ENCODE measurements at regions not wholly inside any gene's neighbourhood (a gene's known extent, or its start where the extent isn't known, plus 50 kb on each side); places are given as distances from the start of the nearest gene placed in this dataset.

DNA sequence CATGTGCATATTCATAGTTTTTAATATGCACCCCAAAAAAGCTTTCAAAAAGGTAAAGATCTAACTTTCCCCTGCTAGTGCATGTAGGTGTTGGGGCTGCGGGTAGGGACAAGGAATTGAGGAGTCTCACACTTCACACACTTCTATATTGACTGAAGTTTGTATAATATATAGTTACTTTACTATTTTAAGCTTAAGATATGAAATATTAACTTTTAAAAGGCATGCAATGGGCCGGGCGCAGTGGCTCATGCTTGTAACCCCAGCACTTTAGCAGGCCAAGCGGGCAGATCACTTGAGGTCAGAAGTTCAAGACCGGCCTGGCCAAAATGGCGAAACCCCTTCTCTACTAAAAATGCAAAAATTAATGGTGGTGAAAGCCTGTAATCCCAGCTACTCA is 109.1 kb upstream of the SH3BP4 start:
- TF ChIP-seq YY1 (IDR thresholded peaks at IDR 0.05; ENCODE audit: low read depth, low read length), result no peak
- no peak for TF ChIP-seq GABPA (IDR thresholded peaks at IDR 0.05; ENCODE audit: borderline replicate concordance, insufficient read depth, low read length)
- TF ChIP-seq, protein P1, sequence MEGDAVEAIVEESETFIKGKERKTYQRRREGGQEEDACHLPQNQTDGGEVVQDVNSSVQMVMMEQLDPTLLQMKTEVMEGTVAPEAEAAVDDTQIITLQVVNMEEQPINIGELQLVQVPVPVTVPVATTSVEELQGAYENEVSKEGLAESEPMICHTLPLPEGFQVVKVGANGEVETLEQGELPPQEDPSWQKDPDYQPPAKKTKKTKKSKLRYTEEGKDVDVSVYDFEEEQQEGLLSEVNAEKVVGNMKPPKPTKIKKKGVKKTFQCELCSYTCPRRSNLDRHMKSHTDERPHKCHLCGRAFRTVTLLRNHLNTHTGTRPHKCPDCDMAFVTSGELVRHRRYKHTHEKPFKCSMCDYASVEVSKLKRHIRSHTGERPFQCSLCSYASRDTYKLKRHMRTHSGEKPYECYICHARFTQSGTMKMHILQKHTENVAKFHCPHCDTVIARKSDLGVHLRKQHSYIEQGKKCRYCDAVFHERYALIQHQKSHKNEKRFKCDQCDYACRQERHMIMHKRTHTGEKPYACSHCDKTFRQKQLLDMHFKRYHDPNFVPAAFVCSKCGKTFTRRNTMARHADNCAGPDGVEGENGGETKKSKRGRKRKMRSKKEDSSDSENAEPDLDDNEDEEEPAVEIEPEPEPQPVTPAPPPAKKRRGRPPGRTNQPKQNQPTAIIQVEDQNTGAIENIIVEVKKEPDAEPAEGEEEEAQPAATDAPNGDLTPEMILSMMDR (IDR thresholded peaks at IDR 0.05; ENCODE audit: control extremely low read depth in 1 of 3, insufficient read depth in 1 of 3, low read depth in 1 of 3, low read length in 3 of 3), result no peak
- no peak for TF ChIP-seq GTF2F1 (IDR thresholded peaks at IDR 0.05; ENCODE audit: borderline replicate concordance, low read depth, low read length)
- TF ChIP-seq, protein P2, sequence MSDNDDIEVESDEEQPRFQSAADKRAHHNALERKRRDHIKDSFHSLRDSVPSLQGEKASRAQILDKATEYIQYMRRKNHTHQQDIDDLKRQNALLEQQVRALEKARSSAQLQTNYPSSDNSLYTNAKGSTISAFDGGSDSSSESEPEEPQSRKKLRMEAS (IDR thresholded peaks at IDR 0.05), result no peak
- no peak for TF ChIP-seq RAD21 (IDR thresholded peaks at IDR 0.05 in 1 of 2, conservative IDR thresholded peaks at IDR 0.05 in 1 of 2; ENCODE audit: low read depth in 2 of 2, low read length in 2 of 2)
- TF ChIP-seq, protein P3, sequence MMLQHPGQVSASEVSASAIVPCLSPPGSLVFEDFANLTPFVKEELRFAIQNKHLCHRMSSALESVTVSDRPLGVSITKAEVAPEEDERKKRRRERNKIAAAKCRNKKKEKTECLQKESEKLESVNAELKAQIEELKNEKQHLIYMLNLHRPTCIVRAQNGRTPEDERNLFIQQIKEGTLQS (IDR thresholded peaks at IDR 0.05; ENCODE audit: insufficient read depth, low read depth, low read length), result no peak
- TF ChIP-seq RBBP5 (IDR thresholded peaks at IDR 0.05; ENCODE audit: borderline replicate concordance, low read depth, low read length), result no peak
- TF ChIP-seq PHF8 (conservative IDR thresholded peaks at IDR 0.05; ENCODE audit: low read depth, low read length), result no peak
- TF ChIP-seq POLR2A (IDR thresholded peaks at IDR 0.05; ENCODE audit: control extremely low read depth in 1 of 2, low read depth in 2 of 2, low read length in 2 of 2), result no peak
- no peak for TF ChIP-seq SIN3A (conservative IDR thresholded peaks at IDR 0.05 in 1 of 2, IDR thresholded peaks at IDR 0.05 in 1 of 2; ENCODE audit: low read depth in 1 of 2, low read length in 2 of 2)
